ENCODE measurements at regions not wholly inside any gene's neighbourhood (a gene's known extent, or its start where the extent isn't known, plus 50 kb on each side); places are given as distances from the start of the nearest gene placed in this dataset.

DNA sequence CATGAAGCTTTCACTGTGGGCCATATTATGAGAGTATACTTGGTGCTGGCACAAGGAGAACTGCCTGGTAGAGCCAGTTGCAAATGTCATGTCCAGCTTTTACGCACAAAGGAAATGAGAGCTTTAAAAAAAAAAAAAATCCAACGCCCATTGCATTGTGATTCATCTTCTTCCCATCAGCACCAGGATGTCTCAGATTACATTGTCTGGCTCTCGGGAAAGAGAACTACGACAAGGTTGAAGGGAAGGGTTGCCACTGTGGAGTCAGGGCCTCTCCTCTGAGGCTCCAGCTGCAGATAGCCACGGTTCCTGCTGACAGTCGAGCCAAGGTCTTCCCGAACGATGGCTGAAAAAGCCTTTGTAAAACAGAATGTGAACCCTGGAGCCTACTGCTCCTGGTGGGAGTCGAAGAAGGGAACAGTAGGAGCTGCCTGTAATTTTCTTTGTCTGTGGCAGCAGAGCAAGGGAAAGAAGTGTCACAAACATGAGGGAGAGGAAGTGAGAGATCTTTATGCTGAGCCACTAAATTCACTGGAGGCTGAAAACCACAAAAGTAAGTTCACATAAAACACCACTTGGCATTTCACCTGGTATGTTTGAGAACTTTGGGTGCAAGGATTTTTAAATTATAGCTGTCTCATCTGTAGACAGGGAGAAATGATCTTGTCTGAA lies 704.7 kb downstream of the DIAPH3 start:
- TF ChIP-seq, protein P1, sequence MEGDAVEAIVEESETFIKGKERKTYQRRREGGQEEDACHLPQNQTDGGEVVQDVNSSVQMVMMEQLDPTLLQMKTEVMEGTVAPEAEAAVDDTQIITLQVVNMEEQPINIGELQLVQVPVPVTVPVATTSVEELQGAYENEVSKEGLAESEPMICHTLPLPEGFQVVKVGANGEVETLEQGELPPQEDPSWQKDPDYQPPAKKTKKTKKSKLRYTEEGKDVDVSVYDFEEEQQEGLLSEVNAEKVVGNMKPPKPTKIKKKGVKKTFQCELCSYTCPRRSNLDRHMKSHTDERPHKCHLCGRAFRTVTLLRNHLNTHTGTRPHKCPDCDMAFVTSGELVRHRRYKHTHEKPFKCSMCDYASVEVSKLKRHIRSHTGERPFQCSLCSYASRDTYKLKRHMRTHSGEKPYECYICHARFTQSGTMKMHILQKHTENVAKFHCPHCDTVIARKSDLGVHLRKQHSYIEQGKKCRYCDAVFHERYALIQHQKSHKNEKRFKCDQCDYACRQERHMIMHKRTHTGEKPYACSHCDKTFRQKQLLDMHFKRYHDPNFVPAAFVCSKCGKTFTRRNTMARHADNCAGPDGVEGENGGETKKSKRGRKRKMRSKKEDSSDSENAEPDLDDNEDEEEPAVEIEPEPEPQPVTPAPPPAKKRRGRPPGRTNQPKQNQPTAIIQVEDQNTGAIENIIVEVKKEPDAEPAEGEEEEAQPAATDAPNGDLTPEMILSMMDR (IDR thresholded peaks at IDR 0.05) = no peak
- no peak for TF ChIP-seq POLR2A (IDR thresholded peaks at IDR 0.05)
- no peak for TF ChIP-seq POLR2AphosphoS5 (IDR thresholded peaks at IDR 0.05)

Measured in prostate gland (tissue), 2 donors.